GM19023 (cell line): ENCODE measurements at regions not wholly inside any gene's neighbourhood (a gene's known extent, or its start where the extent isn't known, plus 50 kb on each side); places are given as distances from the start of the nearest gene placed in this dataset.

ENCODE experiments used
- ATAC-seq: cut with Tn5 transposase; IDR thresholded peaks from one replicate; pipeline ENCODE4 v1.9.1; 2021; ENCODE audit warnings: mild to moderate bottlenecking, moderate library complexity; ENCODE audit not compliant: unreplicated experiment

DNA sequence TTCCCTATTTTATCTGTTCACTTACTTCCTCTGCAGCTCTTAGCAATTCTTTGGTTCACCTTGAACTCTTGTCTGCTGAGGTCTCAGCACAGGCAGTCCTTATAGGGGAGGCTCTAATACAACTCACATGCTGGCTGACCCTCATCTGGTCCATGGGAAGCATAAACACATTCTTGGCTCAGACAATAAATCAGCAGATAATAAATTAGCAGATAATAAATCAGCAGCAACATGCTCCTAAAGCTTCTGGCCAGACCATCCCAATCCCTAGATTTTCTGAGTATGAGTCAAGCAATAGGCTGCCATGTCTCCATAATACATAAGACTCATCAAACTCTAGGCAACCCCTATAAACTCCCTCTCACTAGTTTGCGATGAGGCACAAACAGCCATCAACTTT is 208.6 kb upstream of the STEAP4 start:
- ATAC-seq: no peak

DNA sequence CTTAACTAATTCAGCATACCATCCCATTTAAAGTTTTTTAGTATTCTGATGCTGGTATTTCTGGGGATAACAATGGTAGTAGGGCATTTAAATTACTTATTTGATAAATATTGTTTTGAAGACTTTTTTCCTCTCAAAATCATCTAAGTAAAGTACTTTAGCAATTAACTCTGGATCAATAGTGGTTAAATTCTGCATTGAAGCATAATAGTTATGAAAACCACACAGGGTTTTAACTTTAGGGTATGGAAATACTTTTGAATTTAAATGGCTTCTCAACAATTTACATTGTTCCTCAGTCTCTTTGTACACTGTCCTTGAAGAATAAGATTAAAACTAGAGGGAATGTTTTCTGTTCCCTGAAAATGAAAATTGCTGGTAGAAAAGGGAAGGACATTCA is 202.6 kb upstream of the STEAP4 start:
- ATAC-seq: no peak

DNA sequence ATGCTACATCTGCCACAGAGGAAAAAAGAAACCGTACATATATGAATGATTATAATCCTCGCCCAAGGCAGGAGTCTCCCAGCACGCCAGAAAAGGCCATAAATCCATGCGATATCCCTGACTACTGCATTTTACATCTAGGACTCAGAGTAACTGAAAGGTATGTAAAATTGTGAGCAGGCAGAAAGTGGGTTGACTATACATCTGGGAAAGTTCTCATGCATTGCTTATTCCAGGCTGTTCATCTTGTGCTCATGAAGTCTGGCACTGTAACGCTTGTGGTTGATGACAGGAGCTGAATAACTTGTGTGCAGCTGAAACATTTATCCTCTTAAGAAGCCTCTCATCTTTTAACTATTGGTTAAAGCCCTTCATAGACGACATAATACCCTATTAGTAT is 193.4 kb upstream of the STEAP4 start:
- no peak for ATAC-seq

DNA sequence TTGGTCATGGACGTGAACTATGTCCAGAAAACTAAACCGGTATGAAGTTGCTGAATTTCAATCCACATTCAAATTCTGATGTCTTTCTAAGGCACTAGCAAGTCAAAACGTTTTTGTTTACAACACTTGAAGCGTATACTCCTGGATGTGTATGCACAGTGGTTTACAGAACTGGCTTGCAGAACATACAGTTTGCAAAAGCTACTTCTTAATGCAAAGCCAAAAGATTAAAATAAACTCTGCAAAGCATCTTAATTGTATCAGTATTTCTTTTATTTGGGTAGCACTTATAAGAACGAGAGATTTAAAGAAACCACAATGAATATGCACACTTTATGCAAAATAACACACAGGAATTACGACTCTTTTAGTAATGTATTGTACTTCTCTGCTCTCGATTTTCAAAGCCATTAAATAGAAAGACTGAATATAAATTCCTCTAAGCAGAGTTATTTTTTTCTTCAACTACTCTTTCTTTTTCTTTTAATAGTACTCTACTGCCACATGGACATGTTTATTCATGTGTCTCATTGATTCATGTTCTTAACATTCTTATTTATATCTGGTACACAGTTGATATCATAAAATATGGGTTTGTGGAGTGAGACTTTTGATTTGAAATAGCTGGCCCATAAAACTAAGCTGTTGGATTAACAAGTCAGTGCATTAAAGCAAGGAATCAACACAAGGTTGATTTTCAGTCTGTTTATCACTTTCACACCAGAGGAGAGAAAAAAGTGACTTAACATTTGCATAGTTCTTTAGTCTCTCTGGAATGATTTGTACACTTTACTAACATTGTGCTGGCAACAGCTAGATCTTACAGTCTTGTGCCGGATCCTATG is 189.4 kb upstream of the STEAP4 start:
- no peak for ATAC-seq

DNA sequence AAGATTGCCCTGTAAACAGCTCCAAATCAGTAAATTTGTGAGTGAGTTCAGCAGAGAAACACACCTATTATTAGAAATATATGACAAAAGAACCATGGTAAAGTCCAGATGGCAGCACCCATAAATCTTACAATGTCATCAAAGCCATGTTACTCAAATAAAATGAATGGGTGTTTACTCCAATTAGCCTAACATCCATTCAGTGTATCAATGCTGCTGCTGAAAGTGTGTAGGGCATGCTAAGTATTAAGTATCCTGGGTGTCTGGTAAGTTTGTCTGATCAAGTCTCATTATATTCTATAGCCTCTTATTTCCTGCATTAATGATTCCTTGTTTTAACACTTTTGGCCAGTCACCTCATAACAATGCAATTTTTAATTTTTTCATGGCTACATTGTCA is 185.5 kb upstream of the STEAP4 start:
- ATAC-seq: no peak

DNA sequence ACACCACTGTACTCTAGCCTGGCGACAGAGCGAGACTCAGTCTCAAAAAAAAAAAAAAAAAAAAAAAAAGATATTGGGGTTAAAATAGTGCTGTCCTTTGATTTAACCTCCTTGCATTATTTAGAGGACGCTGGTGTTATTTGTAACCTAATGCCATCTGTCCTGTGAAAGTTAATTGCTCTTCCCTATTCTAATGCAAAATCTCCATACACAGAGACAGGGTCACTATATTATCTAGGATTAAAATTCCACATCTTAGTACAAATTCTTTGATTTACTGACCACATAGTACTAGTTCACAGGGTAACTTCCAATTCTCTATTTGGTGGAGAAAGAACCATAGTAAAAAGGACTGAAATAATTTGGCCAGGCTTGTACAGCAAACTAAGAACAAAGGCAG is 184.2 kb upstream of the STEAP4 start:
- no peak for ATAC-seq

DNA sequence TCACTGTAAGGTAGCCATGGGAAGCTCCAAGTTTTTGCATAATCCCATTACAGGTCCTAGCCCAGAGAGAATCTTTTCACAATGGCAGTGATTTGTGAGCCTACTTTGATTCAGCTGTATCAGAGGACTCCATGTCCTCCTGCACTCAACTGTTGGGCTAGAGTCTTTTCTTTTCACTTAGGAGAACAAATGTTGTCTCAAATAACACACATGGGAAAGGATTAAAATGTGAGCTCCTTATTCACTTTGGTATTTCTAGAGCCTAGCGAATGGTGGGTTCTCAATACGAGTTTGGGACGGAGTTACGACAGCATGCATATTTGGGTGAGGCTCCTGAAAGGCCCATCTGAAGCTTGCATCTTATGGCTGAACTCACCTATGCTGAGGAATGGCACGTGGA is 183.5 kb upstream of the STEAP4 start:
- ATAC-seq: no peak

DNA sequence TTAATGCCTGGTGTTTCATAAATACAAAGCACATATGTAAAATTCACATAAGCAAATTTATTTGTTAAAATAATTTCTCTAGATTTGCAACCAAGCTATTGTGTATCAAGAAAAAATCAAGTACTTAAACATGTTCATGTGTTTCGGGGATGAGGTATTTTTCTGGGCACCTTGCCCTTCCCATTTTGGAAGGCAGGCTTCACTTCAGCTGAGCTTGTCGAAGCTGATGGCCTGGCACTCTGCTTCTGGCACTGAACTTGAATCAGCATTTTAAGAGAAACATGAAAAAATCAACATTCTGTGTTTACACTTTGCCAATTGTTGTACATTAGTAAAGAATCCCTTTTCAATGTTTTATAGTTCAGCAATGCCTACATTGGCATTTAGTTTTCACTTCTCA is 179.1 kb upstream of the STEAP4 start:
- ATAC-seq: no peak

DNA sequence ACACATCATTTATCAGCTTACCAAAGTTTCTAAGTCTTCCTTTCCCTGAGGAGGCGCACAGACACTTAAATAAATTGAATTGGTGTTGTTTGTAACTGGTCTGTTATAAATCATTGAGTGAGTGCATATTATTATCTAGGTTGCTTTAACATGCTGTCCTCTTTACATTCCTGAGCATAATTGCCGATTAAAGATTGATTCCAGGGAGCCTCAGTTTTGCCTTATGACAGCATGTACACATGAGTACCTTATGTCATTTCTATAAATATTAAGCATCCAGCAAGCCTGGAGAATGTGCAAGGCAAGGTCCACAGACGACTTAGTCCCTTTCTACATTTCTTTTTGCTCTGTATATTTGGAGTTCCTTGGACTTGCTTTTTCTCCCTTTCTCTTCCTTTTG is 177.9 kb upstream of the STEAP4 start:
- ATAC-seq: no peak

DNA sequence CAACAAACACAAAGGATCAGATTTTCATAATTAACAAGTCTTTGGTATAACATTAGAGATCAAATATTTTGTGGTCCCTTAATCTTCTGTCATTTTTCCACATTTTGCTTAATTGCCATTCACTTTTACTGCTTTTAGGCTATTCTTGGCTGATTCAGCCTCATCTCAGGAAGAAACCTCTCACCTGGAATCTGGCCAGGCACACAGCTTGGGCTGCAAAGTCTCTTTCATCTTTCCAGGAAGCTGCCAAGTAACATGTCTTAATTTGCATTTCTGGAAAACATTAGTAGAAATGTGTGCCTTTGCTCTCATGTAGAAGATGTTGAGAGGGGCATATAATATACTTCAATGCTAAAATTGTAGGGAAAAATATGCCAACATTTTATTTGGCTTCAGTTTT is 174.2 kb upstream of the STEAP4 start:
- ATAC-seq: no peak

DNA sequence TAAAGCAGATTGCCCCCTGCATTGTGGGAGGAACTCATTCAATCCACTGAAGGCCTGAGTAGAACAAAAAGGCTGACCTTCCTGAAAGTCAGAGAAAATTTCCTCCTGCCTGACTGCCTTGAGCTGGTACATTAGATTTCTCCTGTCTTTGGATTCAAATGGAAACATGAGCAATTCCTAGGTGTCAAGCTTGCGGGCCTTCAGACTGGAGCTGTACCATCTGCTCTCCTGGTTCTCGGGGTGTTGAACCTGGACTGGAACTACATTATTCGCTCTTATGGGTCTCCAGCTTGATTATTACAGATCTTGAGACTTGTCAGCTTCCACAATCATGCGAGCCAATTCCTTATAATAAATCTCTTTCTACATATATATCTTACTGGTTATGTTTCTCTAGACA is 173.6 kb upstream of the STEAP4 start:
- no peak for ATAC-seq

DNA sequence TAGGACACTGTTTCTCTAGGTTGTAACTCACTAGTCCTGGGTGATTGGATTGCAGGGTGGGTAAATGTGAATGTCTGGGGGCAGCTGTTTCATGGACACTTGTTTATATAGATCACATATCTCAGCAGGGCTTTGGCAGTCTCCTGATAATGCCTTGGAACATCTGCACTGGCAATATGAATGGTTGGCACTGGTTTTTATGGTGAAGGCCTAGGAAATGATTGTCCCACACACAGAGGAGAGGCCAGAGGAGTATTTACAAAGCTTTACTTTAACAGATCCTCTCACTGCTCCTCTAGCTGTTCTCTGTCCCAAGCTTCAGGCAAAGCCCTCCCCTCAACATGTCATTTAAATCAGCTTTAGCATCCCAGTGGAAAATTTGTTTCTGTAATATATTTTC is 171.3 kb upstream of the STEAP4 start:
- no peak for ATAC-seq

DNA sequence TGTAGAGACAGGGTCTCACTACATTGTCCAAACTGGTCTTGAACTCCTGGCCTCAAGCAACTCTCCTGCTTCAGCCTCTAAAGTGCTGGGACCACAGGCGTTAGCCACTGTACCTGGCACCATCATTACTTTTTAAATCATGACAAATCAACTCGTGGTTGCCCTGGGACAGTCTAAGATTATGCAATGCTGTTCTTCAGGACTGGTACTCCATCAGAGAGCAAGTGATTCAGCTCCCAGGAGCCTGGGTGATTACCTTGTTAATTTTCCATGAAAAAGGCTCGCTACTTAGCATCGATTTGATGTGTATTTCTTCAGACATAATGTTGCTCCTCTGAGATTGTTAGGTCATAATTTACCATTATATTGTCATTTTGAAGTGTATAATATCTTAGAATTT is 158.9 kb upstream of the STEAP4 start:
- no peak for ATAC-seq

DNA sequence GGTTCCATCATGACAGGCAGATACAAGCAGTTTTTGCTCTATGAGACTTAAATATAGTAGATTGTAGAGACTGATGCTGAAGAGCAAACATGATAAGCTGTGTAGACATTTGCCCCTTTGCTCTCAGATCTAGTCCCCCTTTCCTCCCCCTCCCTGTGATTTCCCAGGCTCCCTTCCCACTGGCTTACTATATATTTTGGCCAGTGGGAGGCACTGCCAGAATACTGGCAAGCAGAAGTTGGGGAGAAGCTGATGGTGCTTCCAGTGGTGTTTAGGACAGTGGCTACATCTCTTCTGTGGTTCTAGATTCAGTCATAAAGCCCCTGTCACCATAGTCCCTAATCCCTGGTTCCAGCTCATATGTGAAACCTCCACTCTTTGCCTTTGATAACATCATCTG is 156.1 kb upstream of the STEAP4 start:
- ATAC-seq: no peak

DNA sequence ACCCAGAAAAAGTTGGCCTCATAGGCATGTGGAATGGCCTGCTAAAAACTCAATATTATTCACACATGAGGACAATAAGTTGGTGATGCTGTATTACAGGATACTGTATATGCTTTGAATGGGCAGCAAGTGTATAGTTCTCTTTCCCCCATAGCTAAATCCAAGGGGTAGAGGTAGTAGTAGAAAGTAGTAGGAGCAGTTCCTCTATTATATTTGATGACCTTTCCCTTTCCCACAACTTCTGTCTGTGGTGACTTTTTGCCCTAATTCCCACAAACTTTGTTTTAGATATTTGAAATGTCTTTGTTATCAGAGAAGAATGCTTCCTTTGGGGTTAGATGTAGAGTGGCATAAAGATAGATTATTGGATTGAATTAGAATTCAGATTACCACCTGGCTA is 154.0 kb upstream of the STEAP4 start:
- ATAC-seq: no peak

DNA sequence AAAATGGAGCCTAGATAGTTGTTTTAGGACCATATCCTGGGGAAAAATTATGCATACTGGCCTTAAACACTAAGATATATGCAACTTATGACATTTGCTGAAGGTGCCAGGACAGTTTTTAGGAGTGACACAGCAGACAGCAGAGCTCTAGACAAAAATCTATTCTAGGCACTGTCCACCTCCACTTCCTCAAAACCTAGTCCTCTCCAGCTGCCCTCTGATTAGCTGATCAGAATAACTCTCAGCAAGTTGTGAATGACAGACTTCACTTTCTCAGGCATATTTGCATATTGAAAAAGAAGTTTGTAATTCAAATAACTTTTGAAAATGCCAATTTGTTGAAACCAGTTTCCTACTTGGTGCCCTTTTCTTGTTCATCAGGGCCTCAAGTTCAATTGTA is 152.3 kb upstream of the STEAP4 start:
- no peak for ATAC-seq

DNA sequence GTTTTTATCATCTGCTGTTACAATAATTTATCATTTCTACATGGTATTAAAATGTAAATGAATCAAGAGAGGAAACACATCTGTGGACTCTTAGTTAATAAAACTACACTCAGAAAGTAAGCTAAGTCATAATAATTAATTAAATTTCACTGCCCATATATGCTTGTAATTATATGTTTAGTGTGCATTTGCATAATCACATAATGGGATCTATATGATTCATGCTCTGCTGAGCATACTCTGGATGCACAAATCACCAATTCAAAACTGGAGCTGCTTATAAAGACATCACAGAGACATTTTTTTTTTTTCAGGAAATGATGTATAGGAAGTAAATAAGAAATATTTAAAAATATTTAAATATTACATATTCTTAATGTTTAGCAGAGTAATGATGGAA is 151.6 kb upstream of the STEAP4 start:
- ATAC-seq: no peak

DNA sequence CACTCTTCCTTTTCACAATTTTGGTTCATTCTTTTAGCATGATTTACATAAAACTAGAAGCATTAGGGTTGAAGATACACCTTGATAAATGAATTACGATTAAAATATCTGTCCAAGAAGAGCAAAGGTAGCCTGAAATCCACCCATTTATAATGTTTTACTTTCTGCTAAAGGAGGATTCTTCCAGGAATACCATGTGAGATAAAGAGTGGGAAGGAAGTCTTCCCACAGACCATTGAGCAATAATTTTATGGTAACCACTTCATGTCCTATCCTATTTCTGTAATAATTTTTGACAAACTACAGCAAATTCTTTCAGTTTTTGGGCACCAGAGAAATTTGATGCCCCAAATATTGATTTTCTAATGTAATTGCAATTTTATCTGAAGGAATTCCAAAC is 150.6 kb upstream of the STEAP4 start:
- ATAC-seq: no peak

DNA sequence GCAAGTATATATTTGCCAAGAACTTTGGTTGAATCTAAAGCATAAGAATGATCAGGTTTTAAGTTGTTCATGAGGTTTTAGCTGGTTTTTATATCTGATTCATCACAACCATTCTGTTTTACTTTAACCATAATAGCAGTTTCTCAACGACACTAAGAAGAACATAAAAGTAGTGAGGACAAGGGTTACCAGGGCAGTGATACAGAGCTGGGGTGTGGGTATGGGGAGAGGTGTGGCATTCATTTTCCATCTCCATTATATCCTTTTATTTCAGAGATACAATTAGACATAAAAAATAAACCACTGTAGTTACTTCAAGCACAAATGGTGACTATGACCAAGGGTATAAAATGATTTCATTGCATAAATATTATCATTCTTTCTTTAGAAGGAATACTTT is 149.8 kb upstream of the STEAP4 start:
- no peak for ATAC-seq

DNA sequence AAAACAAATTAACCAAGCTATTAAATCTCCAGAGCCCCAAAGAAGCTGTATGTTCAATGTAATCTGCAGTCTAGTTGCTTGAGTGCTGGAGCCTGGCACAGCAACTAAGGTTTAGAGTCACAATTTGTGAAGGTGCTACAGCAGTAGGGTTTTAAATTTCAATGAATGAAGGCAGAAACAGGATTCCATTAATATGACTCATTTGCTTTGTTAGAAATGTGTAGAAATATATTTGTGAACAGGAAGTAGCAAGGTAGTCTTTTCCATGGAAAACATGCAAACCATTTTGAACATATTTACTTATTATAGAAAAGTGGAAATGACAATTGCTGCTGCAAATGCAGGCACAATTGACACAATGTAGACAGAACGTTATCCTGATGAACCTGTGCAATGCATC is 149.0 kb upstream of the STEAP4 start:
- ATAC-seq: no peak

DNA sequence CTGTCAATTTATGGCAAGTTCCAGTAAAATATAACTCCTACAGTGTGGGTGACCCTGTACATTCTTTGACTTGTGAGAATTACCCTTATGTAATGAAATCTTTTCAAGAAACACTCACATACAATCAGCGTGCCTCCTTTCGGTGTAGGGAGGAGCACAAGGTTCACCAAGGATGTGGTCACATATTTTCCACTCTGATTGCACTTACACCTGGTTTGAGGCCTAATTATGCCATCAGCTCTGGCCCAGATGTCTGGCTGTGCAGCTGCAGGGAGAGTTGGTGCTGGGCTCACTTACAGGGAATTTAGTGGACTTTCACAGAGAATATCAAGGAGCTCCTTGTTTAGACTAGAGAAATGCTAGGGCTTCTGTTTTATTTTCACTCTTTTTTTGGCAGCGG is 146.0 kb upstream of the STEAP4 start:
- ATAC-seq: no peak

DNA sequence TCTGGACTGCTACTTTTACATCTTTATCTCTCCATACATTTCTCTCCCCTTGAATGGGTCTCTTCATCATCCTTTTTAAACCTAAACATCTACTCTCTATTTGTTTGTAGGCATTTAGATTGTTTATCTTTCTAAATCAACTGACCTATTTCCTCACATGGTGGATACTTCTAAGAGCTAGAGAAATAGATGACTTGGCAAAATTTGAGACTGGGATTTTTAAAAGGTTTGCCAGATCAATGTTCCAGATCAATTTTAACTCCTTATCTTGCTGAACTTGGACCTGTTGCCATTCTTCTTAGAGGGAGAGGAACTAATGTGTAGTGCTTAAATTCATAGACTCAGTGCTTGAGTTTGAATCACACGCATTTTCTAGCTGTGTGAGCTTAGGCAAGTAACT is 144.2 kb upstream of the STEAP4 start:
- ATAC-seq: no peak

DNA sequence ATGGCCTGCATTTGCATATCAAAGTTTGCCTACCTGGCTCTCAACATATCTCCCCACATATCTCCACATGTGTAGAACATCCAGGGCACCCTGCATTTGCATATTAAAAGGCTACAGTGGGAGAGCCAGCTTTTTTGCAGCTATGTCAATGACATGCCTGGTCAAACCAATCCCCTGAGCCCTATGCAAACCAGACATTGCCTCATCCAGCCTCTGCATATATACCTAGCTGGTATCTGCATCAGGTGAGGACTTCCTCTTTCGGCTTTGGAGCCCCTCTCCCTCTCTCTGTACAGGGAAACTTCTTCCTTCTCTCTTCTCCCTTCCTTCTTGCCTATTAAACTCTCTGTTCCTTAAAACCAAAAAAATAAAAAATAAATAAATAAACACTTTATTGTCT is 142.7 kb upstream of the STEAP4 start:
- ATAC-seq: no peak
